HG03108 (cell line): ENCODE measurements at regions not wholly inside any gene's neighbourhood (a gene's known extent, or its start where the extent isn't known, plus 50 kb on each side); places are given as distances from the start of the nearest gene placed in this dataset.

Experiments used
- ATAC-seq: cut with Tn5 transposase; IDR thresholded peaks from one replicate; pipeline ENCODE4 v1.9.1; 2021; ENCODE audit warnings: moderate library complexity; ENCODE audit not compliant: unreplicated experiment

GRCh38 chr21:30986965-30987364 is 51.3 kb downstream of the KRTAP19-8 start:
- ATAC-seq: no peak

- no peak for ATAC-seq
Observed at GRCh38 chr21:30984889-30985288, 53.4 kb downstream of the KRTAP19-8 start.

- ATAC-seq: peak; percentile 52
Observed at GRCh38 chr21:30981403-30981802, 56.9 kb downstream of the KRTAP19-8 start.

GRCh38 chr21:30979054-30979453 is 59.2 kb downstream of the KRTAP19-8 start:
- ATAC-seq: no peak

- no peak for ATAC-seq
Observed at GRCh38 chr21:30964283-30964682, 74.0 kb downstream of the KRTAP19-8 start.

- ATAC-seq: no peak
Observed at GRCh38 chr21:30963502-30963901, 74.8 kb downstream of the KRTAP19-8 start.

GRCh38 chr21:30962013-30962412 is 76.3 kb downstream of the KRTAP19-8 start:
- ATAC-seq: no peak

GRCh38 chr21:30958741-30959140 is 77.4 kb upstream of the KRTAP11-1 start:
- no peak for ATAC-seq

- ATAC-seq: no peak
Observed at GRCh38 chr21:30957010-30957409, 75.6 kb upstream of the KRTAP11-1 start.

GRCh38 chr21:30953605-30954004 is 72.2 kb upstream of the KRTAP11-1 start:
- ATAC-seq: no peak

GRCh38 chr21:30947141-30947540 is 65.8 kb upstream of the KRTAP11-1 start:
- ATAC-seq: no peak

GRCh38 chr21:30943920-30944319 is 62.5 kb upstream of the KRTAP11-1 start:
- no peak for ATAC-seq

GRCh38 chr21:30943243-30943642 is 61.9 kb upstream of the KRTAP11-1 start:
- no peak for ATAC-seq

GRCh38 chr21:30942192-30942591 is 60.8 kb upstream of the KRTAP11-1 start:
- no peak for ATAC-seq

GRCh38 chr21:30936207-30936606 is 54.8 kb upstream of the KRTAP11-1 start:
- no peak for ATAC-seq

GRCh38 chr21:30935889-30936168 is 54.4 kb upstream of the KRTAP11-1 start:
- no peak for ATAC-seq

- no peak for ATAC-seq
Observed at GRCh38 chr21:30935121-30935888, 53.9 kb upstream of the KRTAP11-1 start.

- no peak for ATAC-seq
Observed at GRCh38 chr21:30932686-30933085, 51.3 kb upstream of the KRTAP11-1 start.
